ENCODE measurements at regions not wholly inside any gene's neighbourhood (a gene's known extent, or its start where the extent isn't known, plus 50 kb on each side); places are given as distances from the start of the nearest gene placed in this dataset.
"Not testable (repeated sequence)": the region's sequence is repeated elsewhere in the genome, so short reads cannot be mapped to it uniquely, and the experiment has no call there.

DNA sequence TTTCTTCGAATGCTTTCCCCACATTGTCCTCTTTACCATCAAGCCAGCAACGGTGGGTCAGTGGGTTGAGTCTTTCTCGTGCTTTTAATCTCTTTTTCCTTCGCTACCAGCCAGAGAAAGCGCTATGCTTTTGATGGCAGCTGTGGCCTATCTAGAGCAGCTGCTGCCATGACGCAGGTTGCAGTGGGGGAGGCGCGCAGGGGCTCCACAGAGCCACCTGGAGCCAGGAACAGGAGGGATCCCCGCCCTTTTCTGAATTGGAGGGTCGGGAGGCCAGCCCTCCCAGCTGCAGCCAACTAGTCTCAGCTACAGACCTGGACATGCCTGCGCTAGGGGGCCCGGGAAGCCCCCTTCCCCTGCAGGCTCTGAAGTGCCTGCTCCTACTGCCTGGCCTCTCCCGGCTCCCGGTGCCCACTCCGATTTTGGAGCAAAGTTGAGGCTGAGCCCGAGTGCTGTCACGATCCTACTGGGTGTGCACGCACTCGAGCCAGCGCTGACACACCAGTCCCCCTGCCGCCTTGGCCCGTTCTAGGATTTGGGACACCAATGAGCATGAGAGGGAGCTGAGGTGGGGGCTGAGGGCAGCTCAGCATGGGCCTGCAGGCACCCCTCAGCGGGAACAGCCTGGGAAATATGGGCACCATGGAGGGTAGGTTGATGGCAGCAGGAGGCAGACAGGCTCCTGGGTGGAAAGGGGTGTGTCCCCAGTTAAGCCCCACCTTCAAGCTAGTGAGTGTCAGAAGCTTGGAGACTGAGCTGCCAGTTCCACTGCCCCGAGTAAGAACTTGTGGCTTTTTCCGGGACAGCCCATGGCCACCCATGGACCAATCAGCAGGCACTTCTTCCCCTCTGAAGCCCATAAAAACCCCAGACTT, 784.2 kb downstream of the SLC6A15 start:
- no peak for DNase-seq

DNA sequence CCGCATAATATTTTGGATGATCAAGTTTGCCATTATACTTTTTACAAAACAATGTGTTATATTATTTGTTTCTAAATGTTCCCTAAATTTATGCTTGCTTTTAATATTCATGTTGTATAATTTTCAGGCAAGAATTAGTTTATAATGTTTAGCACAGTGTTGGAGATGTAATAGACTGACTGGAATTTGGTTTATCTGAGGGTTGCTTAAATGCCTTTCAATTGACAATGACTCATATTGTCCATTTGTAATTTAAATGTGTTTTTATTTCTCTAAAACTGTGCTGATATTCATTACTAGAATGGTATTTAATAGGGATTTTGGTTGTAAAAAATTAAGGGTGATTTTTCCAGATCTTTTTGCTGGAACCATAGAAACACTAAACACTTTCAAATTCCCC, 788.4 kb downstream of the SLC6A15 start:
- DNase-seq = no peak

DNA sequence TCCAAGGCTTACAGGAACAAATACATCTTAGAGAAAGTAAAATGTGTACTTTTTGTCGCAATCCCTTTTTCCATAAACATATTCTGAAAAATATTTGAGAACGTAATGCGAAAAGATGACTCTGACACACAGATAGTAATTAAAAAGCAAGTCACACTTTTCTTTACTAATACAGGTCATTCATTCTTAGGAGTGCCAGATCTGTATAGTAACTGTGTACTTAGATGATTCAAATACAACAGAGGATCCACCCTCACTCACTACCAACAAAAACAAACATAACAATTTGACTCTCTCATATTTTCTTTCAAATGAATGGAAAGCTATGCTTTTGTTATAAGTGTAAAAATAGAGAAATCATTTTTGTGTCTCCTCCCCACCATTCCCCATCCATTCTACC, 795.4 kb downstream of the SLC6A15 start:
- DNase-seq = no peak

DNA sequence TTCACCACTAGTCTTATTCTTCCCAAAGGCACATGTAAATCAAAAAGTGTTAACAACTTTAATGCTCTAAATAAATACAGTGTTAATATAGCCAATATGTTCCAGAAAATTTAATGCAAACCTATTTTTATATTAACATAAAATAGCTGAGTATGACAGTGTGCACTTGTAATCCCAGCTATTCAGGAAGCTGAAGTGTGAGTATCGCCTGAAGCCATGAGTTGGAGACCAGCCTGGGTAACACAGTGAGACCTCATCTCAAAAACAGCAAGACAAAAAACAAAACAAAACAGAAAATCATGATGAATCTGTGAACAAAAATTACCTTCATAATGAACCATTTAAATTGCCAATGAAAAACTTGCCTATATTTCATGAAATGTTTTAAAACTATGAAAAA, 798.9 kb downstream of the SLC6A15 start:
- no peak for DNase-seq

DNA sequence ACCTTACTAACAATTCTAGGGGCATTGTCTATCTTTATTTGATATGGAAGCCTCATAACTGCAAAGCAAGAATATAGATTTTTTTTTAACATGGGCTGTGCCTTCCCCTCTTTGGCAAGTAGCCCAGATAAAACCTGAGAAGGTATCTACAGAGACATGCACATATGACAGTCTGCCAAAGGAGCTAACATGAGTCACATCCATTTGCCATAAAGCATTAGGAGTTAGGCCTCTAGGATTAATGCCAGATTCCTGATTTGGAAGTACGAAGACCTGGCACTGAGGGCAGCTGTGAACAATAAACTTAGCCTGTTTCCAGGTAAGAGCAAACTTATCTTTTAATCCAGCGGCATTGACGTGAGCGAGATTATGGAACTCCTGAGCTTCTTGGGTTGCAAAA, 808.7 kb downstream of the SLC6A15 start:
- not testable (repeated sequence) for DNase-seq

DNA sequence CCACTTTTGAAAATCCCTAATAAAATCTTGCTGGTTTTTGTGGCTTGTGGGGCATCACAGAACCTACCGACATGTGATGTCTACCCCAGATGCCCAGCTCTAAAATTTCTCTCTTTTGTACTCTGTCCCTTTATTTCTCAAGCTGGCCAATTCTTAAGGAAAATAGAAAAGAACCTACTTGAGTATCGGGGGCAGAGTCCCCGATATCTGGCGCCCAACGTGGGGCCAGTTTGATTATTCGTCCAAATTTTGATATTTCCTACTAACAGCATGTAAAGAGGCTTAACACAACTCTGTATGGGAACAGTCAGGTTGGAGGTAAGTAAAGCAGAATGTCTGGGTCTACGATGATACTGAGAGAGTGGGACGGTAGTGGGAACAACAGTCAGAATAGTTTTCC, 810.6 kb downstream of the SLC6A15 start:
- DNase-seq = not testable (repeated sequence)

DNA sequence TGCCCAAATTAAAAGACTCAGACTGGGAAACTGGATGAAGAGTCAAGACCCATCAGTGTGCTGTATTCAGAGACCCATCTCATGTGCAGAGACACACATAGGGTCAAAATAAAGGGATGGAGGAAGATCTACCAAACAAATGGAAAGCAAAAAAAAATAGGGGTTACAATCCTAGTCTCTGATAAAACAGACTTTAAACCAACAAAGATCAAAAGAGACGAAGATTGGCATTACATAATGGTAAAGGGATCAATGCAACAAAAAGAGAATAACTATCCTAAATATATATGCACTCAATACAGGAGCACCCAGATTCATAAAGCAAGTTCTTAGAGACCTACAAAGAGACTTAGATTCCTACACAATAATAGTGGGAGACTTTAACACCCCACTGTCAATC, 813.0 kb downstream of the SLC6A15 start:
- DNase-seq = peak in 1 of 4 experiments; percentile 4

DNA sequence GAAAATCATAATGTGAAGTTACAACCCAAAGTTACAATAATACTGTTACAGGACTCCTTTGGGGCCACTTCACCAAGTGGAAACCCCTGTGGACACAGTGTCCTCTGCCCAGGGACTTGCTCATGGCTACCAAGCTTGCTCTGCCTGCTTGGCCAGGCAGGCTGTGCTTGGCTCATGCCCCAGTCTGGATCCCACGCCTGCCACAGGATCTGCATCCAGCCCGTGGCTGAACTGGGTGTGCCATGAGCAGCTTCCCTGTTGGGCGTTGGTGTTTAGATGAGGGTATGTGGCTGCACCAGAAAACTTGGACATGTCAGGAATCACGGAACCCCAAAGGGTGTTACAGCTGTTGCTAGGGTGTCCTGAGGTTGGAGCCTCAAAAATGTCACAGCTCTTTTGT, 820.9 kb downstream of the SLC6A15 start:
- no peak for DNase-seq

DNA sequence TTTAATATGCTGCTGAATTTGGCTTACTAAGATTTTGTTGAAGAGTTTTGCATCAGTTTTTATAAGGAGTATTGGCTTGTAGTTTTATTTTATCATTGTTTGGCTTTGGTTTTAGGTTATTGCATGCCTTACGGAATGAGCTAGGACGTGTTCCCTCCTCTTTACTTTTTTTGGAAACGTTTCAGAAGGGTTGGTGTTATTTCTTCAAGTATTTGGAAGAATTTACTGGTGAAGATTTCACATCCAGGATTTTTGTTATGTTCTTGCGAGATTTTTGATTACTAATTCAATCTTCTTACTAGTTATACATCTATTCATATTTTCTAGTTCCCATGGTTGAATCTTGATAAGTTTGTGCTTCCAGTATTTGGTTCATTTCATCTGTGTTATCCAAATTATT, 823.2 kb downstream of the SLC6A15 start:
- DNase-seq = no peak

DNA sequence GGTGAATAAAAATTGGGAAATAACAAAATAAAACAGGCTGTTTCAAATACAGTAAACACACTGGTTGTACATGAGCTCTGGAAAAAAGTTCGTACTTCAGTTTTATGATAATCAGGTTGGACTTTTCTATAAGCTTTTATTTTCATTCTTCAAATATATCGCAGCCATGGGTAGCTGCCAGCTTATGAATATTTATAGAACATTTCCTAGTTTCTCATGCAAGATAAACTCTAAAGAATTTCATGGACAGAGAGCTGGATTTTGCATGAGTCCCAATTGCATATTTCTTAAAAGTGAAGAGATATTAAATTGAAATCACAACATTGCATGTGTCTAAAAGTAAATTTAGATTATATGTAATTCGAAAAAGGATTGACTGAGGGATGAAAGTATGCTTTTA, 827.6 kb downstream of the SLC6A15 start:
- no peak for DNase-seq

DNA sequence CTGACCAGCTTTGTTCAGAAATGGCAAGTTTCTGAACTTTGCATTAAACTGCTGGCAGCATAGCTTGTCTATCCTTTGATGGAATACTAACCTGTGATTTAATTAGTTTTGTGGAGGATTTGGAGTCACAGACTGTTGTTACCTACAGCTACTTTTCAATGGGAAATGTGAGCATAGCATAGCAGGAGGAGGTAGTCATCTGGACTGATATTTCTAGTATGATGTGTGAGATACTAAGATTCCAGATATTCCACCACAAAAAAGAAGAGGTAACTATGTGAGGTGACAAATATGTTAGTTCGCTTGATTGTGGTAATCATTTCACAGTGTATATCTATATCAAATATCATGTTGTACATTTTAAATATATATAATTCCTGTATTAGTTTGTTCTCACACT, 833.0 kb downstream of the SLC6A15 start:
- no peak for DNase-seq

DNA sequence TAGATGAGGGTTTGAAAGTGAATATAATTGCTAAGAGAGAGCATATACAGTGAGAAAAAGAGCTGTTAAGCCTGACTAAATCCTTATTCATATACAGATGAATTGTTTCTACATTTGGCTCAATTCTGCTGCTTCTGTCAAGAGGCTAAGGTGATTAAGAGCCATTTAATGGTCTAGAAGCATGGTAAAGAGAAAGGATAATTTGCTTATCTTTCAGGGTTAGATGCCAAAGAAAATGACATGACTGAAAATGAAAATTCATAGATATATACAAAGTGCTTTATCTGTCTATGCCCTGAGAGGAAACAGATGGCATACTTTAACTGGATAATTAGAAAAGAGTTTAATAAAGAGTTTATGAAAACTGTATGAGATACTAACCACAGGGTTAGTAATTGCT, 834.9 kb downstream of the SLC6A15 start:
- no peak for DNase-seq

DNA sequence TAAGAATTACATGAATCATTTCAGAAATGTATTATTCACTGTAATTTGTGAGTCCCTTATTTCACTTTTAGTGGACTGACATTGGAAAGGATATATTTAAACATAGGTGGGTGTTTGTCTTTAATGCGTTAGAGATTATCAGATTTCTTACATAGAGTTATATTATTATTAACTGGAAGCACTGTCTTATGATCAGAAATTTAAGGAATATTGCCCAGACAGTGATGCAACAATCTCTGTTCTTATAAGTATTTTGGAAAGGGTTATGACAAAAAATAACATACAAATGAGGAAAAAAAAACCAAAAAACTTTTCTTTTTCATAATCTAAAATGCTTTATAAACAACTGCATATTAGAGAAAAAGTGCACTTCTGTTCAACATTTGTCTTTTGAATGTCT, 836.6 kb downstream of the SLC6A15 start:
- no peak for DNase-seq

DNA sequence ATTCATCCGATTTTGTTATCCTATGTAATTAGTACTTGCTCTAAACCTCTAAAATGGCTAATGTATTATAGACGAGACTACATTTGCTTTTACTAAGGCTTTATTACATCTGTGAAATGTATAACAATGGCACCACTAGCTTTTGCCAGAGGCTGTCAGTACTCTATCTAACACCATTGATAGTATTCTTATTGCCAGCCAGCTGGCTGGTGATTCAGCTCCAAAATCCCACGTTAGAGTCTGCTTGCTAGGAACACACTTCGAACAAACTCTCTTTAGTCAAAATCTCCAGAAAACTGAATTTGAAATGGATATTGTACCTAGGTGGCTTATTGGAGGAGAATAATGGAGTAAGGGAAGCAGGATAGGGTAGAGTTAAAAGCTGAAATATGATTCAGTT, 839.2 kb downstream of the SLC6A15 start:
- no peak for DNase-seq

DNA sequence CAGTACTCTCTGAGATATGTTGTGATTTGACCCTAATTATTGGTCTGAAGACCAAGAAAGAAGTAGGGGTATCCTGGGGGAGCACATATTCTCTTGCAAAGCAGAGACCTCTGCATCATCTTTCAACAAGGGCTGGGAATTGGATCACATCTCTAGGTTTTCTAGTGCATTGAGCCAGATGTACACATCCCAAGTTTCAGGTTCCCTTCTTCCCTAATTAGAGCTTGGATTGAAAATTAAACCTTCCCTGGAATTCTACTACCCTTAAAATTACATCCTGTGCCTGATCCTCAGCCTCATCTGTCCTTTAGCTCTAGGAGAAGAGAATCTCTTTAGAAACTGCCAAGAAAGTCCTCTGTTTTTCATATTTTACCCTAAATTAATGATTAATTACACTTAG, 839.6 kb downstream of the SLC6A15 start:
- no peak for DNase-seq

DNA sequence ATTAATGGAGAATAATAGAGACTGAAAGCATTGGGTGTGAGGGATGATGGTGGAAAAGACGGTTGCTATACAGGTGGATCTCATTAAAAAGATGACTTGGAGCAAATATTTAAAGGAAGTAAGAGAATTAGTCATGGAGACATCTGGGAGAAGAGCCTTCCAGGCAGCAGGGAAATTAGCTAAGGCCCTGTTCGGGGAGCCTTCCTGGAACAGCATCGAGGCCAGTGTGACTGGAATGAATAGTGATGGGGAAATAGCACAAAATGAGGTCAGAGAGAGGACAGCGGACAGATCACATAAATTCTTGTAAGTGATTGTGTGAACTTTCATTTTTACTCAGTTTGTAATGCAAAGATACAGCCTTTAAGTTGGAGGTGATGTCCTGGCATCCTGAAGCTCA, 842.3 kb downstream of the SLC6A15 start:
- no peak for DNase-seq

DNA sequence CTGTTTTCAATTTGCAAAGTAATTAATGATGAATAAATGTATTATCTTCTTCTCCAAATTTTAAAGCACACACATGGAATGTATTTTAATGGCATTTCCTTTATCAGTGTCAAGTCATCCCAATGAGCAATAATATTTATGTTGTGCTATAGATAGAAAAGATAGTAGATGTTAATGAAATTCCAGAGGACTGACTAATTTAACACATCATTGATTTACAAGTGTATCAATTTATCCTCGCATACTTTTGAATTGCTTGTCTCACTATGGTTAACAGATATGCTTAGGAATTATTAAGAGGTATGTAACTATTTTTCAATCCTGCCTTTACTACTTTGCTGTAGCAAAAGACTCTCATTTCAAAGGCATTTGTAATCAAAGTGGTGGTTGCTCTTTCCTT, 842.9 kb downstream of the SLC6A15 start:
- DNase-seq = no peak

DNA sequence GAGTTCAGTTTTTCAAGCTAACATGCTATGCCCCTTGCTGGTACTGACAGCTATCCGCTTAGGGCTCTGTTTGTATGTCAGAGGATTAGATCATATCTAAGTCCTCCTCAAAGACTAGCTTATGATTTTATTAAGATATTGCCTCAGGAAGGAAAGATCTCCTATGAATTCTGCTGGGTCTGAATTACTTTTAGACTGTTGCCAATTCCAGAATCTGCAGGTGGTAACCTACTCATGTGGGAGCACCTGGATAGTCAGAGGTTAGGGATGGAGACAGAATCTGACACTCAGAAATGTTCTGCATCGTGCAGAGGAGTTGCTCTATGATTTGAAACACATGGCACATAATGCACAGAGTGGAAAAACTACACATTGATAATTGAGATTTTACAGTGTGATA, 843.4 kb downstream of the SLC6A15 start:
- DNase-seq = no peak

DNA sequence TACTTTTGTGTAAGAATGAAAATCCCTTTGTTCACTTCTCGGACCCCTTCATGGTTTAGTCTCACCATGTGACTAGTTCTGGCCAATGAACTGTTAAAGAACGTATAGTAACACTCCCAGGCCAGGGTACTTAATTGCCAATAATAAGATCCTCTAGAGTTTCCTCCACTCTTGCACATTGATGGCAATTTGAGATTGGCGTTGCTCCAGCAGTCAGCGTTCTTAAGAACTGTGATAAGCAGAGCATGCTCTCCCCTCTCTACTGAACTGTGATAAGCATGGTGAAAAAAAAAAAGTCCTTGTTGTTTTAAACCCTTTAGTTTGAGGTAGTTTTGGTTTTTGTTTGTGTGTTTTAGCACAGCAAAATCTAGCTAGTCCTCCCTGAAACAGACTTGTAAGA, 854.5 kb downstream of the SLC6A15 start:
- no peak for DNase-seq

DNA sequence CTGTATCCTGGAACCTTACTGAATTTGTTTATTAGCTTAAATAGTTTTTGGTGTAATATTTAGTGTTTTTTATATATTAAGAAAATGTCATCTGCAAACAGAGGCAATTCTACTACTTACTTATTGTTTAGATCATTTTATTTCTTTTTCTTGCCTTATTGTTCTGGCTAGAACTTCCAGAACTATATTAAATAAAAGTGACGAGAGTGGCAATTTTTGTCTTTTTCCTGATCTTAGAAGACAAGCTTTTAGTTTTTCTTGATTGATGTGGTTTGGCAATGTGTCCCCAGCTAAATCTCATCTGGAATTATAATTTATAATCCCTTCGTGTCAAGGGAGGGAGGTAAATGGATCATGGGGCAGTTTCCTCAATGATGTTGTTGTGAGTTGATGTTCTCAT, 857.8 kb downstream of the SLC6A15 start:
- DNase-seq = no peak

DNA sequence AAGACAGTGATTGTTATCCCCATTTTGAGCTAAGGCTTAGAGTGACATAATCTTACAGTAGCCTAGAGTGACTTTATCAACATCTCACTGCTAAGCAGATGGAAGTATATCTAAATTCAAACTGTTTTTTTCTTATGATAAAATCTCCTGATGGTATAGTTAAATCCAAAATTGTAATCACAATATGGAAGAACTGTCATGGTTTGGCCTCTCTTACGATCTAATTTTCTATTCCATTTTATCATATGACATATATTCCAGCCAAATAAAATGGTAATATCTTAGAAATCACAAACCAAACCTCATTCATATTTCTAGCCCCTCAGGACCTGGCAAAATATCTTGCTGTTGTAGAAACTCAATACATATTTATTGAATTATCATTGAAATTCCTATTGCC, 864.7 kb downstream of the SLC6A15 start:
- DNase-seq = no peak

DNA sequence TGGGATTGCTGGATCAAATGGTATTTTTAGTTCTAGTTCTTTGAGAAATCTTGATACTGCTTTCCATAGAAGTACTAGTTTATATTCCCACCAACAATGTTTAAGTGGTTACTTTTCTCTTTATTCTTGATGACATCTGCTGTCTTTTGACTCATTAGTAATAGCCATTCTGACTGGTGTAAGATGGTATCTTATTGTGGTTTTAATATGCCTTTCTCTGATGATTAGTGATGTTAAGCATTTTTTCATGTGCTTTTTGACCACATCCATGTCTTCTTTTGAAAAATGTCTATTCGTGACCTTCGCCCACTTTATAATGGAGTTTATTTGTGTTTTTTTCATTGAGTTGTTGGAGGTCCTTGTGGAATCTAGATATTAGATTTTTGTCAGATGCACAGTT, 865.7 kb downstream of the SLC6A15 start:
- no peak for DNase-seq

DNA sequence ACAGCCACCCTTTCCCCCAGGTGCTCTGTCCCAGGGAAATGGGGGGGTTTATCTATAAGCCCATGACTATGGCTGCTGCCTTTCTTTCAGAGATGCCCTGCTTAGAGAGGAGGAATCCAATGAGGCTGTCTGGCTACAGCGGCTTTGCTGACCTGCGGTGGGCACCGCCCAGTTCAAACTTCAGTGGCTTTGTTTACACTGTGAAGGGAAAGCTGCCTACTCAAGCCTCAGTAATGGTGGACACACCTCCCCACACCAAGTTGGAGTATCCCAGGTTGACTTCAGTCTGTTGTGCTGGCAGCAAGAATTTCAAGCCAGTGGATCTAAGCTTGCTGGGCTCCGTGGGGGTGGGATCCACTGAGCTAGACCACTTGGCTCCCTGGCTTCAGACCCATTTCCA, 869.2 kb downstream of the SLC6A15 start:
- DNase-seq = no peak

DNA sequence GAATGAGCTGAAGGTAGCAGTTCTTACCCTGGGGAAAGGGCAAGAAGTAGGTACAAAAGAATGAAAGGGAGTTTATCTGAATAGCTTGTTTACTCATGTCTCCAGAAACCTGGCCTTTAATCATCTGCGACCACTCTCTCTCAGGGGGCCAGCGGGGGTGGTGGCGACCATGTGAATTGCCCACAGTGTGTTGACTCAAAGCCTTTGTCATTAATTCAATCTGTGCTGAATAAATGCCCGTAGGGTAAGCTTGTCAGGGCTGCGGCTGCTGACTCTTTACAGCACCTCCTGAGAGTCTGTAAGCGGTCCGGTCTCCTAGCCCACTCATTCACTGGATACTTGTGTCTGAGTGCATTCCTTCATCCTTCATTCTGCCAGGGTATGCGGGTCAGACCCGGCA, 874.4 kb downstream of the SLC6A15 start:
- no peak for DNase-seq

DNA sequence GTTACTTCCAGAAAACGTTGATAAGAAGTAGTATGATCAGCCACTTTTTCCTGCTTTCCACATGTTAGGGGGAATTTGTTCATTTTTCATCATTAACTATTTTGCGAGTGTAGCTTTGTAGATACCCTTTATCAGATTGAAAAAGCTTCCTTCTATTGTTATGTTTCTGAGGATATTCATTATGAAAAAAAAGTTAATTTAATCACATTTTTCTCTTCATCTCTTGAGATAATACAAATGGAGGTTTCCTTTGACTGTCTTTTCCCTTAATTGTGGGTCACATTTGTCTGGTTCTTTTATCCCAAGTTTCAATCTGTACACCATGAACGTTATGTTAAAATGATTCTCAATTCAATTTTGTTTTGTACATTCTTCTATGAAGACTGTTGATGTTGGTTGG, 875.7 kb downstream of the SLC6A15 start:
- no peak for DNase-seq

All from suppressor macrophage (primary cell).